GM12872 (cell line): ENCODE measurements at regions not wholly inside any gene's neighbourhood (a gene's known extent, or its start where the extent isn't known, plus 50 kb on each side); places are given as distances from the start of the nearest gene placed in this dataset.

Experiments
- TF ChIP-seq, protein P1 (sequence below): IDR thresholded peaks from 3 replicates; pipeline ENCODE4 v1.5.1; 2011; ENCODE audit warnings: low read depth, mild to moderate bottlenecking, low read length, moderate library complexity; ENCODE audit not compliant: insufficient read depth

DNA sequence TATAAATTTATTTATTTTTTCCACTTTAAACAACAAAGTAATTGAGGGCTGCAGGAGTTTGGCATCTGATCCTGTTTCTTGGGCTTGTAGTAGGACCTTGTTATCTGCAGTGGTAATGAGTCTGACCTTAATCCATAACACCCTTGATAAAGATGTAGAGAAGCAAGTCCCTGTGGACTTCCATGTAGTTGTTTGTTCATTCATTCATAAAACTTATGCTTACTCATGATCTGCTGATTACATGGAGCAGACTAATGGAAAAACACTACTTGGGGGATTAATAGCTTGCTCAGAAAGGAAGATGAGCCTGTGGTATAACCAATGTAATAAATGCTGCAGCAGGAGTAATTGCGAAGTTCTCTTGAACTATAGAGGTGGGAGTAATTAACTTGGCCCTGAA is 271.5 kb upstream of the TBL1XR1 start:
- TF ChIP-seq, protein P1, sequence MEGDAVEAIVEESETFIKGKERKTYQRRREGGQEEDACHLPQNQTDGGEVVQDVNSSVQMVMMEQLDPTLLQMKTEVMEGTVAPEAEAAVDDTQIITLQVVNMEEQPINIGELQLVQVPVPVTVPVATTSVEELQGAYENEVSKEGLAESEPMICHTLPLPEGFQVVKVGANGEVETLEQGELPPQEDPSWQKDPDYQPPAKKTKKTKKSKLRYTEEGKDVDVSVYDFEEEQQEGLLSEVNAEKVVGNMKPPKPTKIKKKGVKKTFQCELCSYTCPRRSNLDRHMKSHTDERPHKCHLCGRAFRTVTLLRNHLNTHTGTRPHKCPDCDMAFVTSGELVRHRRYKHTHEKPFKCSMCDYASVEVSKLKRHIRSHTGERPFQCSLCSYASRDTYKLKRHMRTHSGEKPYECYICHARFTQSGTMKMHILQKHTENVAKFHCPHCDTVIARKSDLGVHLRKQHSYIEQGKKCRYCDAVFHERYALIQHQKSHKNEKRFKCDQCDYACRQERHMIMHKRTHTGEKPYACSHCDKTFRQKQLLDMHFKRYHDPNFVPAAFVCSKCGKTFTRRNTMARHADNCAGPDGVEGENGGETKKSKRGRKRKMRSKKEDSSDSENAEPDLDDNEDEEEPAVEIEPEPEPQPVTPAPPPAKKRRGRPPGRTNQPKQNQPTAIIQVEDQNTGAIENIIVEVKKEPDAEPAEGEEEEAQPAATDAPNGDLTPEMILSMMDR = no peak

DNA sequence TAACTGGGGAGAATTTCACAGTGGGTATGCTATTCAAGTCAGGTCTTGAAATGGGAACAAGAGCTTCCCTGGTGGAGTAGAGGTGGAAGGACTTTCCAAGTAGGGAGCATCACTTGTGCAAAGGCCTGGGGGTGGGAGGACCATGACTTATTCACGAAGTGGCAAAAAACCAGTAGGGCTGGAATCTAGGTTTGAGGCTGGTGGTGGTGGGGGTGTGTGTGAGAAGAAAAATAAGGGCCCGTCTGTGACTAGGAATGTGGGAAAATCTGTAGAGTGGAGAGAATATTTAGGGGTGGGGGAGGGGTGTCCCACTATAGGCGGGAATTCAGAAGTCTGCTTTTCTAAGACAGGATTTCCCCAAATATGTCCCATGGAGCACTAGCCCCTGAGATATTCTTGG is 271.9 kb upstream of the TBL1XR1 start:
- TF ChIP-seq, protein P1 = no peak

DNA sequence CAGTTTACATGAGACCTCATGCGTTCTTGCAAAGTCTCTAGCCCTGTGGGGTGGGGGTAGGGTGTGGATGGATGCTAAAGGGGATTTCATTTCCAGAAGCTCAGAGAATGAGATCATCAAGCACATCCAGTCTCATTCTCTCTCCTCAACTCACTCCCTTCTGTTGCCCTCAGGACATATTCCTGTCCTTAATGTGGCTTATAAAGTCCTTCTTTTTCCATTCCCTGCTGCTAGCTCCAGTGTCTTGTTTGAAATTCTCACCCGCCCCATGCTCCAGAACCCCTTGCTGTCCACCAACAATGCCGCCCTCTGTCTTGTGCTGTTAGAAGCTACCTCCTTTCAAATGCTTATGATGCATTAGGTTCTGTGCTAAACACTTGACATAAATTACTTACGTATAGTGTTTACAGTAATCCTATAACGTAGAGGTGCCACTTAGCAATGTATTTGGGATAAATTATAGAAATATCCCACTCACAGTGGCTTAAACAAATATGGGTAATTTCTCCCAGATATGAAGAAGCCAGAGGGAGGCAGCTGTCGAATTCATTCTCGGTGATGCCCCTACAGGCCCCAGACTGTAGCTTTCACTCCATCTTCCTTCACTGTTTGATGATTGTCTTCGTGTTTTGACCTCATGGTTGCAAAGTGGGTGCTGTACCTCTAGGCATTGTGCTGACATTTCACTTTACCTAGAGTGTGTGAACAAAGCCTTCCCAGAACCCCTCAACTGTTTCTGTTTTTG is 273.1 kb upstream of the TBL1XR1 start:
- TF ChIP-seq, protein P1 = no peak

DNA sequence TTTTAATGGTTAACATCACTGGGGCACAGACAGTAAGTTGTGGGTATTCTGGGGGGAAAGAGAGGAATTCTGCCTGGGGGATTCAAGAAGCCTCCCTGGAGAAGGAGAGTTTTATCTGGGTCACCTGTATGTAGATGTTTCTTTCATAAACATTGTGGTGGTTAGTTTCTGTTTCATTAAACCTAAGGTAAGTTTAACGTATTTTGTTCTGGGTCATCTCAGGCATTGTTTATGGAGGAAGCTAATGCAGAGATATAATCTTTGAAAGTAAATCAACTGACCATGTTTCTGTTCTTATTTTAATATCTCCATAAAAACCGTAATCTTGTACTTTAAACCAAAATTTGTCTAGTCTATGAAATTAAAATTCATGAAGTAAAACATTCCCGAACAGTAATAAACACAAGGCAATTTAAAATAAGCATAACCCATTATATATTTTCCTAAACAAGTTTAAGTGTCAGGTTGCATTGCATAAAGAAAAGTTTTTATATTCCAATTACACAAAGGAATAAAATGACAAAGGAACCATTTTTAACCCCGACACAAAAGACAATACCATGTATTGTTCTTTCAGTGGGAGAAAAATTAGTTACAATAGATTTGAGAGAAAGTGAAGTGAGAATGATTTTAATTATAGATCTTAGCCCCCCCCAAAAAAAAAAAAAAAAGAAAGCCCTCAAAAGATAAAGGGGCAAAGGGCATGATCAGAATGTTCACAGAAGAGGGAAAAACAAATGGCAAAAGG is 274.6 kb upstream of the TBL1XR1 start:
- TF ChIP-seq, protein P1 = no peak

DNA sequence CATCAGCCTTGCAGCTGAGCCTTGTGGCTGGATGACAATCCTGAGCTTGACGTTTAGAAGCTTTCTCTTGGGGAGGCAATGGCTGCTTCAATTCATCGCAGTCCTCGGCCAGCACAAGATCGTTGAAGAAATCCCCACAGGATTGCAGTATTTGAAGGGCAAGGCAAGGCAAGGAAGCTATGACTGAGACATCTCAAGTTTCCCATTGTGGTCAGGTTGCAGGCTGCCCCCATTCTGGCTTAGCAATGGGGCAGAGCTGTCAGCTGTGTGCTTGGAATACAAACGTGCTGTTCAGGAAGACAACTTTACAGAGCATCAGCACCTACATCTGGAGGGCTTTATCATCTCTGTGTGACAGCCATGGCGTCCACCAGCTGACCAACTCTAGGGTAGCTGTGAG is 275.9 kb upstream of the TBL1XR1 start:
- TF ChIP-seq, protein P1 = no peak

DNA sequence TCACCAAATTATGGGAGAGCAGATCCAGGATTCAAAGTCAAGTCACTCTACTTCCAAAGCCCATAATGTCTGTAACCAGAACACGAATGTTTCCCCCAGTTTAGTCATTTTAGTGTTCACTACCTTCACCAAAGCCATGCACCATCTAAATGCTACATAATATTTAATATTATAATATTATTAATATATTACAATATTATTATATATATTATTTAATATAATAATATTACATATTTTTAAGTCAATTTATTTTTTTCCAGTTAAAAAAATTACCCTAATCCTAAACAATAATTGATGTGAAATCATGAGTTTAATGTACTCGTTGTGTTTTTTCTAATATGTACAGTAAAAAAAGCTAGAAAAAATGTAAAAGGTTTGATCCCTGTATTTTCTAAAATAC is 276.6 kb upstream of the TBL1XR1 start:
- TF ChIP-seq, protein P1 = no peak

DNA sequence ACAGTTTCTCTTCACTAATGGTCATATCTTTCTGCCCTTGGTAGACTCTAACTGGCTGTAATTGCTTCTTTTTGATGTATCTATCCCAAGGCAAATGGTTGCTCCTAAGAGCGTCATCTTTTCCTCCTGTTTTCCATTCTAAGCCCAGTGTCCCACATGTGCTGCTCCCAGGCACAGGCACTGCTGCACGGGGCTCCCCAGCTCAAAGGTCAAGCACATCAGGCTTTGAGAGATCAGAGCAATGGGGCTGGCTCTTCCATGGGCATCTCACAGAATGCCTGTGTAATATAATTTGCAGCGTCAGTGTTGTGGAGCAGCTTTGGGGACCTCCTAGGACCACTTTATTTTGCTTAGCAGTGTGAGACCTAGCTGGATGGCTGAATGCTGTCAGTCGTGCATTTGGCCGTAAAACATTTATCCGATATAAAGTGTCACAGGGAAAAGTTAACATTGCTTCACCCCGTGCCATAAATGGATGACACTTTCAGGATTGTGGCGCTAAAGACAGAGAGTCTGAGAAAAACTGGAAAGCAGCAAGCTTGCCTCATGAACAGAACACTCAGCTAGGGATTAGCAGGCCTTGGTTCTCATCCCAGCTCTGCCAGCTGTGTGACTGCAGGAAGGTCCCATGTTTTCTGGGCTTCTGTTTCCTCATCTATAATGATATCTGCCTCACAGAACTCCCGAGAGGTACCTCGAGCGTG is 277.5 kb upstream of the TBL1XR1 start:
- TF ChIP-seq, protein P1 = no peak
